ENCODE measurements at regions not wholly inside any gene's neighbourhood (a gene's known extent, or its start where the extent isn't known, plus 50 kb on each side); places are given as distances from the start of the nearest gene placed in this dataset.

DNA sequence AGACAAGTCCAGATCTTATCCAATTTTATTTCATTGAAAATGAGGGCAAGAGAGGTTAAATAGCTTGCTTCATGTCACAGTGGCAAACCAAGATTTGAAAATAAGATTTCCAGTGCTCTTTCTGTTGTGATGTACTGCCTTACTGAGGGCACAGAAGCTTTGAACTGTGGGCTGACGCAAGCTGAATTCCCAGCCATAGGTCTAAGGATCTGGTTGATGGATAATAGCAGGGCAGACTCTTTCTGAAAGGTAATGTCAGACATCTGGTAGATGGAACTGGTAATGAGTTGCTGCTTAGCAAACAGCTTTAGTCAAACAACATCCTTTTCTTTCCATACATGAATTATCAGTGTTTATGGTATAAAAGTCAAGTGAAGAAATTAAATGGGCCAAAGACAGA lies 193.9 kb upstream of the RASGEF1B start:
- DNase-seq = no peak

GRCh38 chr4:81665045-81665444 lies 193.3 kb upstream of the RASGEF1B start:
- DNase-seq = no peak

DNA sequence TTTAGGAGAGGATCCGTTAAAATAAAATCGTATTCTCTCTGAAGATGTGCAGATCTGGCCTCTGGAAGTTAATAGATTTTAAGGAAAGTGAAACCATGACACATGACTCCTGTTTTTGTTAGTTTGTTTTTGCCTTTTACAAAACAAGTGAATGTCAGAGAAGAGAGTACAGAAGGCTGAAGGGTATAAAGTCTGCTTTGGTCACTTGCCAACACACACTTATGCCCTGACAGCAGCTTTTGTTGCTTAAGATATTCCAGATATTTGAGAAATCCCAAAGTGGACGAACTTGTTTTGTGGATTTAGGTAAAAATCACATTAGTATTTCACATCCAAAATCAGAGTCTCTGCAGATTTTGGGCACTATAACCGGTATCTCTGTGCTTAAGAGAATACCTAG lies 192.4 kb upstream of the RASGEF1B start:
- no peak for DNase-seq

GRCh38 chr4:81663368-81663767 lies 191.7 kb upstream of the RASGEF1B start:
- no peak for DNase-seq

DNA sequence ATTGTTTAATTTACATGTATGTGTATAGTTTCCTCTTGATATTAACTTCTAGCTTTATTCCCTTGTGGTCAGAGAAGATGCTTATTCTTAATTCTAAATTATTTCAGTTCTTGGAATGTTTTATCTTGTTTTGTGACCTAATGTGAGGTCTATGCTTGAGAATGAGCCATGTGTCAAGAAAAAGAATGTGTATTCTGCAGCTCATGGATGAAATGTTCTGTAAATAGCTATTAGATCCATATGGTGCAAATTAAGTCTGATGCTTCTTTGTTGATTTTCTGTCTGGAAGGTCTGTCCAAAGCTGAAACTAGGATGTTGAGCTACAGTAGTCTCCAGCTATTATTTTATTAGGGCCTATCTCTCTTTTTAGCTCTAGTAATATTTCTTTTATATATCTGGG lies 187.3 kb upstream of the RASGEF1B start:
- DNase-seq = no peak

- DNase-seq = peak; percentile 12
These were observed 180.4 kb upstream of the RASGEF1B start for GRCh38 chr4:81652069-81652478.

DNA sequence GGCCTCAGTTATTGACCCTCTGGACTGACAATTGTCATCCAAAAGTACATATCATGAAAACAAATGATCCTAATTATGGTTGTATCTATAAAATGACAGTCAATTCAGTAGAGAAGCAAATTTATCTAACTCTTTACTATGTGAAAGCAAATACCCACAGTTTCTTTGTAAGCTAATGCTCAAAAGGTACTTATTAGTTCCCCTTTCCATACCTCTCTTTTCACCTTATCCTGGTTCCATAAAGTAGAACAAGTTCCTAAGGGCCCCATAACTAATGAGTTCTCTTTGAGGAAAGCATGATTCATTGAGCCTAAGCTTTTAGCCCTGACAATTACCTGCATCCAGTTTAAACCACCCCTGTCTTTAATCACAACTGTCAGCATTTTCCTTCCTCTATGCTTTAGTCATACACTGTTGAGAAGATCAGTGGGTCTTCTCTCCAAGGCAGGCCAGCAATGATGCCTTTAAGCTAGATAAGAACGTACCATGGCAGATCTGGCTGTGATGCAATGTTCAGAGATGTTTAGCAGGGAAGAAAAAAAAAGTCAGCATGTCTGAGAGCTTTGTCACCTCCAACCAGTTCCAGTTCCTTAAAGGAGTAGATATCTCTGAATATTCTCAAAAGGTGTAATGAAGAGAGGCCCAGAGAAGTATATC lies 179.7 kb upstream of the RASGEF1B start:
- DNase-seq = no peak

DNA sequence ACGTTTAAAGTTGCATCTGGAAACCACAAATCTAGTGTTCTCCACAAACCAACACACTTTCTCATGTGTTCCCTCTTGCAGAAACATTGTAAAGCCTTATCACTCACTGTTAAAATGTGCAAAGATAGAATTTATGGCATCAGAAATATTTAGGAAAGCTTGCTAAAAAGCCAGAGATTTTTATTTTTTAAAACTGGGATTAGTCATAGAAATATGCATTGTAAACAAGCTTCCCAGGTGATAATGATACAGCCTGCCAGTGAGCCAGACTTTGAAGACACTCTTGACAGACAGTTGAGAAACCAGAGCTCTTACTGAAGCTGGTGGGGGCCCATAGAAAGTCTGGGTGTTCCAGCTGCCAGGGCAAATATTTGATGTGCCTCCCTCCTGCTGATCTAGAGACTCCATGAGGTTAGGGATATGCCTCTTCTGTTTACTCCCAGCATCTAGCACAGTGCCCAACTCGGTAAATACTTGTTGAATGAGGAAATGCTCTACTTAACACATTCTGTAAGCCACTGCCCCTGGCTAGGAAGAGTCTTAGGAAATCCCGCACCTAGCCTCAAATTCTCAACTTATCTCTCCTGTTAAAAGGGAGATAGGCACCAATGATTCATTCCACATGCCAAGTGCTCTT lies 179.0 kb upstream of the RASGEF1B start:
- no peak for DNase-seq

DNA sequence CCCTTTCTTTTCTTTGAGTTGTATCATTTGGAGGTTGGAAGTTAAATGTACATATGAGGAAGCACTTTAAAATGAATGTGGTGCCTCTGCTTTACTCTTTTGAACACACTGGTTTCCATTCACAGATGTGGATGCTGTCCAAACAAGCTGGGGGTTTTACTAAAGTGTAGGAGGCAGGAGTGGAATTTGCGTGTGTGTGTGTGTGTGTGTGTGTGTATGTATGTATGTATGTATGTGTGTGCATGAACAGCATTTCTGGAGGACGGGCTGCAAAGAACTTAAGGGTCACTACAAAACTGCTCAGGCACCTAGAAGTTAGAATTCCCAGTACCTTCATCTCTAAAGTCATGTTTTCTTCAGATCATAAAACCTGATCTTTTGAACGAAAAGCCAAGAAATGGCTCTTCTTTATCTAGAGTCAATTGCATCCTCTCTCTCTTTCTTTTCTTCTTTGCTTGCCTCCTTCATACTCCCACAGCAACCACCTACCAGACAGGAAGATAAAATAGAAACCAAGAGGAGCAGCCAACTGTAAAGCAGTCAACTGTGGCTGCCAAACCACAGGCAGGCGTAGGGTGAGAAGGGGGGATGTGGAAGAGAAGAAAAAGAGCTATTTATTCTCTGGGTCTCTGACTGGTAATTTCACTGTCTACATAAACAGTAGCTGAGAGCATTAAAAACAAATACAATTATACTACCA lies 177.0 kb upstream of the RASGEF1B start:
- DNase-seq = no peak

DNA sequence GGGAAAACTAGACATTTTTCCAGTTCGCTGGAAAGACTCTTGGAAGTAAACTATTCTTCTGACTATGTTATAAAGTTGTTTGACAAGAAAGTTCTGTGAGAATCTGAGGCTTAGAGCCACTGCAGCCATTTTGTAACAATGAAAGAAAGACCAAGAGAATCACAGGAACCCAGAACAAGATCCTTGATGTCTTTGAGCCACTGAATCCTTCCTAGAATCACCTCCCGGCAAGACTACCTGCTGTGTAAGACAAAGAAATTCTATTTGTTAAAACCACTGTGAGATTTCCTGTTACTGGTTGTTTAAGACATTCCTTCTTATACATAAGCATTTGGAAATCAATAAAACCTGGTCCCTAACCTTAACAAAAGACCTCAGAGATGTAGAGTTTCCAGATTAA lies 175.7 kb upstream of the RASGEF1B start:
- no peak for DNase-seq

DNA sequence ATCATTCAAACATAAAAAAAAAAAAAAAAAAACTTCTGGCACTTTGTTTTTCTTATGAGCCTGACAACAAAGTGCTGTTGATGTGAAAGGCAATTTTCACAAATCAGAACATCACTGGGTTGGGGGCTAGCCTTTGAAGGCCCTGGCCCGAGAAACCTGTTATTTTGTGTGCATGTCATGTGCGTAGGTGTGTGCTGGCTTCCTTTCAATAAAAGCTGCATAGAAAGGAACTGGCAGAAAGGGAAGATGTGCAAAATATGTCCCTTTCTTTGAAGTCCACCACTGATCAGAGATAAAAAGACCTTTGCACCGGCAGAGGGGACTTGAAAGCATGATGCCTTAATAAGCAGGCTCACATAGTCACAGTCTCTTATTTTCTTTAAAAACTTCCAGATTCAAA lies 170.8 kb upstream of the RASGEF1B start:
- DNase-seq = no peak

GRCh38 chr4:81639248-81639647 lies 167.5 kb upstream of the RASGEF1B start:
- no peak for DNase-seq

DNA sequence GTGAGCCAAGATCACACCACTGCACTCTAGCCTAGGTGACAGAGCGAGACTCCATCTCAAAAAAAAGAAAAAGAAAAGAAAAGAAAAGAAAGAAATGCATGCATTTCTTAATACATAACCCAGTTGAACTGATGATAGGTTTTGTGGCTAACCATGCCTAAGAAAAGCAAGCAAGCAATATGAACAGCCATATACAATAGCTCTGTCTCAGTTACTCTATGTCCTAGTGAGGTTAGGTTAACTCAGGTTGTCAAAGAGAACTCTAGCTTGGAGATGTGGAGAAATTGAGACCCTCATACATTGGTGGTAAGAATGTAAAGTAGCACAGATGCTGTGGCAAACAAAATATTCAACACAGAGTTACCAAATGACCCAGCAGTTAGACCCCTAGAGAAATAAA lies 167.0 kb upstream of the RASGEF1B start:
- DNase-seq = no peak

GRCh38 chr4:81635739-81636138 lies 164.0 kb upstream of the RASGEF1B start:
- DNase-seq = no peak

DNA sequence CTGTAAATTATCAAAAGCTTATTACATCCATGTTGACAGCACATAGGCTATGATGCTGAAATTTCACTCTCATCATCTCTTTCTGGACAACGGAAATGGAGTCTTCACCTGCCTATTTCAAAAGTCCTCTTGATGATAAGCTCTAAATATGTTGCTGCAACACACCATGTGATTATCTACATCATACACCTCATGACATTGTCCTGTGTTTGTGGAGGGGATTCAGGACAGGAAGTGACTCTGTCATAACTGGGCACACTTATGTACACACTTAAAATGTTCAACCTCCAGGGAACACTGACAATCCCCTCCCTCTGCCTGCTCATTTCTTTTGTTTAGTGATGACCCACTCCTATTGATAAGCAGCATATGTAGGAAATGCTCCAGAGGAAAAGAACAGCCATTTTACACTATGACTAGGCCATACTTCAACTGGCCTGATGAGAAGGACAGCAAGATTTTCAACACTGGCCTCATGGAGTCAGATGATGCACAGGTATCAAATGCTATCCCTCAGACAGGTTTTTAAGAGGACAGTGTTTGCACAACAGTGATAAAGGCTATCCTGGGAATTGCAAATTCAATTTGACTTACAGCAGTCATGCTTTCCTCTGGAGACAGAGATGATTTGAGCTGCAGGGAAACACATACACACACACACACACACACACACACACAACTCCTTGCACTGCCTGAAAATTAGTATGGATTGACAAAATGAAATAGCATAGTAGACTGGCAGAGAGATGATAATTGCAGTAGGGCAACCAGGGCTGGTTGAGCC lies 163.3 kb upstream of the RASGEF1B start:
- DNase-seq = no peak

DNA sequence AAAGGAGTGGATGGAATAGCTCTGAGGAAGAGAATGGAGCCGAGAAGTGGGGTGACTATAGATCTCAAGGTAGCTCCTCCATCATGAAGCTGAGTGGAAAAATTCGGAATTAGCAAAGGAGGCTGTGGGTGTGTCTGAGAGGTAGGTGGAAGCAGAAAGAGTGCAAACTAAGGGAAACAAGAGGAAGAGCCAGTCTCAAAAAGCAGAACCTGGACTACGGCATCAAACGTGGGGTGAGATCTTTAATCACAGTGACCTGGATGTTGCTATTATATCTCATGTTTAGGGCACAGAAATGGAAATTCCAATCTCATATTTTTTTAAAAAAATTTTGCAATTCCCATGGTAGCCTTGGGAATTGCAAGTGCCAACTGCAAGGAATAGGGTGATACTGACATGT lies 162.5 kb upstream of the RASGEF1B start:
- DNase-seq = no peak

- no peak for DNase-seq
These were observed 161.0 kb upstream of the RASGEF1B start for GRCh38 chr4:81632581-81633299.

DNA sequence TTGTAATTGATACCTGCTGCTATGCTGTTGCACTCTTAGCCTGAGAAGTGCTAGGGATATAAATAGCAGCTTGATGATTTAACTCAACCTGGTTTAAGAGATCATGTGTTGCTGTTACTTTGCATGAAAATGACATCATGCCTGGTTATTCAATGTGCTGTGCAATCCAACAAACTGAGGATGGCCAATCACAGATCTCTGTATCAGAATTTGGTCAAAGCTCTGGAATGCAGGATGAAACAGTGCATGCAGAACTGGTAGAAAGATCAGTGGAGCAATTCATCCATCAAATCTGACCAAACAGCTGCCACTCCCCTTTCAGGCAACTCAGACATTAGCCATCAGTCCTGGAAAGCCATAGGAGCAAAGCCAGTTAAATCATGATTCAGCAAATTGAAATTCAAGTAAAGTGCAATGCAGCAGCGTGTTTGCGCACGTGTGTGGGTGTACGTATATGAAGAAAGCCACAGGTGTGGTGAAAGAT lies 160.3 kb upstream of the RASGEF1B start:
- peak; percentile 35 for DNase-seq

GRCh38 chr4:81629366-81629765 lies 157.7 kb upstream of the RASGEF1B start:
- no peak for DNase-seq

GRCh38 chr4:81628489-81628888 lies 156.8 kb upstream of the RASGEF1B start:
- no peak for DNase-seq

DNA sequence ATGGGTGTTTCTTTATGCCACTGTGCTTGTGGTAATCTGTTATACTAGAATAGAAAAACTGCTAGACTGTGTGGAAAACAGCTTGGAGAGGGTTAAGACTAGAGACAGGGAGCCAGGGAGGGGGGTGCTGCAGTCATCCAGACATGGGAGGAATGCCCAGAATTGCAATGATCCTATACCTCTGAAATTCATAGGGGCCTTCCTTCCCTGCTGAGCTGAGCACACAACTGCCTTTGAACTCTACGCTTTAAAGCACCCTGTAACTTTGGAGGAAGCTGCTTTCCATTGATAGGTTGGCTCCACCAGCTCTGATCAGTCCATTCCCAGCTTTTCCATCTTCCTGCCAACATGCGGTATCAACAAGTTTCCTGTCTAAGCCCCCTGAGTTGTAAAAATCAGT lies 155.9 kb upstream of the RASGEF1B start:
- no peak for DNase-seq

DNA sequence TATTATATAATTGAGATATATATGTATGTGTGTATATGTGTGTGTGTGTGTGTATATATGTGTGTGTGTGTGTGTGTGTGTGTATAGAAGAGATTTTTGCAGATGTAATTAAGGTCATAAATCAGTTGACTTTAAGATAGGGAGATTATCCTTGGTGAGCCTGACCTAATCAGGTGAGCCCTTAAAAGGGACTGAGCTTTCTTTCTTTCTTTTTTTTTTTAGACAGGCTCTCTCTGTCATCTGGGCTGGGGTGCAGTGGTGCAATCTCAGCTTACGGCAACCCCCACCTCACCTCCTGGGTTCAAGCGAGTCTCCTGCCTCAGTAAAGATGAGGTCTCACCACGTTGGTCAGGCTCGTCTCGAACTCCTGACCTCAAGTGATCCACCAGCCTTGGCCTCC lies 155.1 kb upstream of the RASGEF1B start:
- DNase-seq = no peak

Measured in right kidney (tissue), 1 donor.